A673 (cell line): ENCODE measurements at regions not wholly inside any gene's neighbourhood (a gene's known extent, or its start where the extent isn't known, plus 50 kb on each side); places are given as distances from the start of the nearest gene placed in this dataset.
A peak's percentile ranks its signal among the peaks of the same experiment; 100 is the strongest.

Experiments used
- BruUV-seq: library from RNA; stranded (reverse); fragments of 400-500 nt; replicated peaks from 2 replicates; lab custom pipeline; 2021; lab: Mats Ljungman, UMichigan
- CTCF ChIA-PET: fragments of 300-600 bp; sonication (Branson Sonifier 250); formaldehyde crosslinking; loops from one replicate; lab custom pipeline; 2022; ENCODE audit warnings: antibody characterized with exemption; lab: Charles Lee
- POLR2A ChIA-PET: fragments of 300-600 bp; sonication (Branson Sonifier 250); formaldehyde crosslinking; loops from one replicate; lab custom pipeline; 2022; ENCODE audit warnings: antibody characterized with exemption; ENCODE audit not compliant: low non-redundant PET; lab: Charles Lee
- DNase-seq: peaks from one replicate; pipeline ENCODE4 v3.0.0-alpha.2; 2015; ENCODE audit warnings: low spot score
- H3K27ac ChIP-seq: fragments of 200-600 bp; sonication (generic); 2 replicates; pipeline ENCODE4 v1.5.1; 2016; ENCODE audit warnings: mixed run types, low read depth, mild to moderate bottlenecking, mixed read lengths, antibody characterized with exemption, low read length; ENCODE audit not compliant: poor library complexity, severe bottlenecking
- H3K27me3 ChIP-seq: fragments of 200-600 bp; sonication (generic); replicated peaks from 2 replicates; pipeline ENCODE4 v1.6.1; 2017; ENCODE audit warnings: mixed run types, low read depth, mild to moderate bottlenecking, mixed read lengths, antibody characterized with exemption, low read length; ENCODE audit not compliant: insufficient read depth, poor library complexity
- H3K36me3 ChIP-seq: fragments of 200-600 bp; sonication (generic); 2 replicates; pipeline ENCODE4 v1.6.1; 2016; ENCODE audit warnings: mixed run types, mild to moderate bottlenecking, mixed read lengths, antibody characterized with exemption, low read length; ENCODE audit not compliant: insufficient read depth, poor library complexity, severe bottlenecking
- H3K4me1 ChIP-seq: fragments of 200-600 bp; sonication (generic); 2 replicates; pipeline ENCODE4 v1.6.1; 2017; ENCODE audit warnings: mixed run types, mild to moderate bottlenecking, mixed read lengths, antibody characterized with exemption, low read length; ENCODE audit not compliant: insufficient read depth, poor library complexity, severe bottlenecking
- H3K4me3 ChIP-seq: fragments of 200-600 bp; sonication (generic); 2 replicates; pipeline ENCODE4 v1.5.1; 2016; ENCODE audit warnings: low read depth, mixed run types, mild to moderate bottlenecking, mixed read lengths, low read length; ENCODE audit not compliant: poor library complexity, severe bottlenecking
- H3K9me3 ChIP-seq: fragments of 200-600 bp; sonication (generic); 2 replicates; pipeline ENCODE4 v1.6.1; 2016; ENCODE audit warnings: mixed run types, low read depth, mild to moderate bottlenecking, mixed read lengths, antibody characterized with exemption, low read length; ENCODE audit not compliant: poor library complexity, severe bottlenecking
- EZH2 ChIP-seq: fragments of 200-600 bp; sonication (generic); IDR thresholded peaks from 2 replicates; pipeline ENCODE4 v1.6.1; 2017; ENCODE audit warnings: borderline replicate concordance, low read depth, mild to moderate bottlenecking, mixed read lengths, antibody characterized with exemption, low read length; ENCODE audit not compliant: poor library complexity, severe bottlenecking
- intact Hi-C: fragments of 100-400 bp; cut with micrococcal nuclease; formaldehyde crosslinking; loops from one replicate; pipeline ENCODE4 v1.10.0; 2022; ENCODE audit not compliant: unreplicated experiment
- TF ChIP-seq, protein P1 (sequence below): fragments of 300-800, 200-600 bp; sonication (generic); conservative IDR thresholded peaks from 2 replicates; pipeline ENCODE4 v1.5.1; 2017; ENCODE audit warnings: low read depth, mild to moderate bottlenecking, antibody characterized with exemption, low read length, moderate library complexity, mixed read lengths

DNA sequence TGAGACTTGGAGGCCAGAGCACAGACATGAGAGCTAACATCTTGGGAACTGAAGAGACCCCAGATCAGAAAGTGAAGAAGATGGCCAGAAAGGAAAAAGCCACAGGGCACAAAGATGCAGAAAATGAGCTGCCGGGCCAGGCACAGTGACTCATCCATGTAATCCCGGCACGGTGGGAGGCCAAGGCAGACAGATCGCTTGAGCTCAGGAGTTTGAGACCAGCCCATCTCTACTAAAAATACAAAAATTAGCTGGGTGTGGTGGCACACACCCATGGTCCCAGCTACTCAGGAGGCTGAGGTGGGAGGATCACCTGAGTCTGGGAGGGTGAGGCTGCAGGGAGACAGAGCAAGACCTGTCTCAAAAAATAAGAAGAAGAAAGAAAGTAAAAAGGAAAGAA is 81.4 kb upstream of the MGMT start:
- POLR2A ChIA-PET: no interaction called here
- peak; percentile 61 for DNase-seq
- Histone ChIP-seq H3K27me3 (no peaks in the 10 kb centered on the region), H3K4me3 (no peak overlapping the region), H3K27ac (no peak overlapping the region), H3K9me3 (no peaks in the 10 kb centered on the region), H3K4me1 (no peaks in the 10 kb centered on the region), H3K36me3 (no peaks in the 10 kb centered on the region)
- BruUV-seq: no TSS peak
- TF ChIP-seq EZH2: no peak
- TF ChIP-seq, protein P1, sequence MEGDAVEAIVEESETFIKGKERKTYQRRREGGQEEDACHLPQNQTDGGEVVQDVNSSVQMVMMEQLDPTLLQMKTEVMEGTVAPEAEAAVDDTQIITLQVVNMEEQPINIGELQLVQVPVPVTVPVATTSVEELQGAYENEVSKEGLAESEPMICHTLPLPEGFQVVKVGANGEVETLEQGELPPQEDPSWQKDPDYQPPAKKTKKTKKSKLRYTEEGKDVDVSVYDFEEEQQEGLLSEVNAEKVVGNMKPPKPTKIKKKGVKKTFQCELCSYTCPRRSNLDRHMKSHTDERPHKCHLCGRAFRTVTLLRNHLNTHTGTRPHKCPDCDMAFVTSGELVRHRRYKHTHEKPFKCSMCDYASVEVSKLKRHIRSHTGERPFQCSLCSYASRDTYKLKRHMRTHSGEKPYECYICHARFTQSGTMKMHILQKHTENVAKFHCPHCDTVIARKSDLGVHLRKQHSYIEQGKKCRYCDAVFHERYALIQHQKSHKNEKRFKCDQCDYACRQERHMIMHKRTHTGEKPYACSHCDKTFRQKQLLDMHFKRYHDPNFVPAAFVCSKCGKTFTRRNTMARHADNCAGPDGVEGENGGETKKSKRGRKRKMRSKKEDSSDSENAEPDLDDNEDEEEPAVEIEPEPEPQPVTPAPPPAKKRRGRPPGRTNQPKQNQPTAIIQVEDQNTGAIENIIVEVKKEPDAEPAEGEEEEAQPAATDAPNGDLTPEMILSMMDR: no peak
- intact Hi-C loops: no loop called here
- CTCF ChIA-PET: no interaction called here

DNA sequence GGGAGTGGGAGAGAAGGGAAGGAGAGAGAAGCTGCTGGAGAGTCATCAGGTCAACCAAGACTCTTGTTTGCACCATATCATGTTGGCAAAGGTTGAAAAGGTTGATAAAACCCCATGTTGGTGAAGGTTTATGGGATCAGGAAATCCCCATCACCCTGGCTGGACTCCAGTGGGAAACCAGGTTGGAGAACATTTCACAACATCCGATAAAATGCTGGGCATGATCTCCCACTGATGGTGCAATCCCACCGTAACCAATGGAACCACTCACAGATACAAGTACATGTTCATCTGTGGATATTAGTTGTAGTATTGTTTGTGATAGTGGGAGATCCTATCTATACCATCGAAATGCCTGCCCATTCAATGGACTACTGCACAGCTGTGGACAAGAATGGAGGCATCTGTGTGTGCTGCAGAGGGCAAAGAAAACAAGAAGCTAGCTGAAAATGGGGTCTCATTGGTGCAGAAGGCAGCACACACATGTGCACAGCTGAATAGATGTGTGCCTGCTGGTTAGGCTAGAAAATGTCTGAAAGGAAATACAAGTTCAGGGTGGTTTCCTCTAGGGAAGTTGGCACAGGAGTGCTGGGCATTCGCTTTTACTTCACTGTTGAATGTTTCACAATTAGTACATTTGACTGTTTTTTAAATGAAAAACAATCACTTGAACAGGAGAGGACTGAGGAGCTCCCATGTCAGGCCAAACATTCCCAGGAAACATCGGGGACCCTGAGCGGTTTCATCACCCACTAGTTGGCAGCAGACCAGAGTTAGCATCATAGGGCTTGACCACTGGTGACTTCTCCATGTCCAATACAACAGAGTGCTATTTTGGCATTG is 80.4 kb upstream of the MGMT start:
- no peak overlapping the region for H3K27ac ChIP-seq
- intact Hi-C loops: no loop called here
- ChIA-PET POLR2A (no interaction called here), CTCF (no interaction called here)
- H3K4me3 ChIP-seq: no peak overlapping the region
- no peaks in the 10 kb centered on the region for H3K9me3 ChIP-seq
- no peak for DNase-seq
- no peak for TF ChIP-seq EZH2
- TF ChIP-seq, protein P1: no peak
- H3K27me3 ChIP-seq: no peaks in the 10 kb centered on the region
- no TSS peak for BruUV-seq
- H3K36me3 ChIP-seq: no peaks in the 10 kb centered on the region
- no peaks in the 10 kb centered on the region for H3K4me1 ChIP-seq

DNA sequence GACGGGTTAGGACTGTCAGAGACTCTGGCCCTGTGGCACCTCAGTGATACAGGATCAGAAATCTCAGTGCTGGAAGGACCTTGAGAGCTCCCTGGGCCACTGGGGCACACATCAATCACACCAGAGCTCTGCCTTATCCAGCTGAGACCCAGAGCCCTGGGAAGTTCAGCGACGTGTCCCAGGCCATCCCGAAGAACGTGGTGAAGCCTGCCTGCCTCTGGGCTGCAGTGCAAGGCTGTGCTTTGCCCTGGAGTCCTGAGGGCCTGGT is 79.8 kb upstream of the MGMT start:
- ChIA-PET CTCF (no interaction called here), POLR2A (no interaction called here)
- no TSS peak for BruUV-seq
- H3K9me3 ChIP-seq: no peaks in the 10 kb centered on the region
- no peaks in the 10 kb centered on the region for H3K27me3 ChIP-seq
- DNase-seq: no peak
- intact Hi-C loops: no loop called here
- H3K36me3 ChIP-seq: no peaks in the 10 kb centered on the region
- no peak overlapping the region for H3K4me3 ChIP-seq
- no peak overlapping the region for H3K27ac ChIP-seq
- TF ChIP-seq, protein P1: no peak
- TF ChIP-seq EZH2: no peak
- H3K4me1 ChIP-seq: peaks cover under 1% of the 10 kb centered on the region
